Subcutaneous abdominal adipose tissue (tissue), 5 donors: ENCODE measurements at regions not wholly inside any gene's neighbourhood (a gene's known extent, or its start where the extent isn't known, plus 50 kb on each side); places are given as distances from the start of the nearest gene placed in this dataset.
"Not testable (repeated sequence)": the region's sequence is repeated elsewhere in the genome, so short reads cannot be mapped to it uniquely, and the experiment has no call there.

Experiments used
- H3K27ac ChIP-seq: one replicate; pipeline ENCODE4 v1.7.0; 2013; ENCODE audit warnings: low read depth, mild to moderate bottlenecking, inconsistent platforms, low read length, moderate library complexity
- H3K27me3 ChIP-seq, 5 donors: one replicate each; pipeline ENCODE4 v1.7.0; 2013; ENCODE audit warnings: low read length in 5 of 5, inconsistent platforms in 1 of 5; ENCODE audit not compliant: control insufficient read depth in 5 of 5, insufficient read depth in 4 of 5
- H3K36me3 ChIP-seq, 5 donors: one replicate each; pipeline ENCODE4 v1.7.0; 2013; ENCODE audit warnings: low read length in 5 of 5; ENCODE audit not compliant: control insufficient read depth in 5 of 5, insufficient read depth in 5 of 5
- H3K4me1 ChIP-seq, 5 donors: one replicate each; pipeline ENCODE4 v1.7.0; 2013; ENCODE audit warnings: low read length in 5 of 5, mild to moderate bottlenecking in 3 of 5, moderate library complexity in 1 of 5; ENCODE audit not compliant: control insufficient read depth in 5 of 5, insufficient read depth in 5 of 5
- H3K4me3 ChIP-seq, 5 donors: one replicate each; pipeline ENCODE4 v1.7.0; 2013; ENCODE audit warnings: low read length in 5 of 5, low read depth in 1 of 5
- H3K9ac ChIP-seq, 5 donors: one replicate each; pipeline ENCODE4 v1.7.0; 2013; ENCODE audit warnings: low read length in 5 of 5, mild to moderate bottlenecking in 4 of 5, moderate library complexity in 3 of 5
- H3K9me3 ChIP-seq, 5 donors: one replicate each; pipeline ENCODE4 v1.7.0; 2013; ENCODE audit warnings: low read length in 5 of 5; ENCODE audit not compliant: control insufficient read depth in 5 of 5
- donor health status: healthy.
- donor health status: healthy.
- donor health status: healthy.
- donor health status: healthy.
- donor health status: healthy.

DNA sequence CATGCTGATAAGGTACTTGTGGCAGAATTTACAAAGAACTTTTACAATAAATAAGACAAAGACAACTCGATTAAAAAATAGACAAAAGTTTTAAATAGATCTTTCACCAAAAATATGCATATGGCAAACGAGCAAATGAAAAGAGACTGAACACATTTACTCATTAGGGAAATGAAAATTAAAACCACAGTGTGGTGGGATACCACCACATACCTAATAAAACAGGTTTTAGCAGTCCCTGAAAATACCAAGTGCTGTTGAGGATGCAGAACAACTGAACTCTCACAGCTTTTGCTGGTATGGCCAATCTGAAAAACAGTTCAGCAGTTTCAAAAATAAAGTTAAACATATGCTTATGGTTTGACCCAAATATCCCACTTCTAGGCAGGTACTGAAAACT, 205.4 kb upstream of the ADO start:
- Histone ChIP-seq H3K9ac (no peak overlapping the region), H3K36me3 (no peaks in the 10 kb centered on the region), H3K27ac (no peak overlapping the region), H3K9me3 (peaks cover 0 to 10% (median 5%) of the 10 kb centered on the region in 5 donors), H3K27me3 (no peaks in the 10 kb centered on the region), H3K4me3 (no peak overlapping the region), H3K4me1 (peaks cover 0 to 3% (median 0%) of the 10 kb centered on the region in 5 donors)

GRCh38 chr10:62606551-62606950, 198.0 kb upstream of the ADO start:
- H3K4me3 ChIP-seq, H3K9ac ChIP-seq, H3K36me3 ChIP-seq, H3K9me3 ChIP-seq, H3K27me3 ChIP-seq, H3K27ac ChIP-seq, H3K4me1 ChIP-seq: not testable (repeated sequence)

DNA sequence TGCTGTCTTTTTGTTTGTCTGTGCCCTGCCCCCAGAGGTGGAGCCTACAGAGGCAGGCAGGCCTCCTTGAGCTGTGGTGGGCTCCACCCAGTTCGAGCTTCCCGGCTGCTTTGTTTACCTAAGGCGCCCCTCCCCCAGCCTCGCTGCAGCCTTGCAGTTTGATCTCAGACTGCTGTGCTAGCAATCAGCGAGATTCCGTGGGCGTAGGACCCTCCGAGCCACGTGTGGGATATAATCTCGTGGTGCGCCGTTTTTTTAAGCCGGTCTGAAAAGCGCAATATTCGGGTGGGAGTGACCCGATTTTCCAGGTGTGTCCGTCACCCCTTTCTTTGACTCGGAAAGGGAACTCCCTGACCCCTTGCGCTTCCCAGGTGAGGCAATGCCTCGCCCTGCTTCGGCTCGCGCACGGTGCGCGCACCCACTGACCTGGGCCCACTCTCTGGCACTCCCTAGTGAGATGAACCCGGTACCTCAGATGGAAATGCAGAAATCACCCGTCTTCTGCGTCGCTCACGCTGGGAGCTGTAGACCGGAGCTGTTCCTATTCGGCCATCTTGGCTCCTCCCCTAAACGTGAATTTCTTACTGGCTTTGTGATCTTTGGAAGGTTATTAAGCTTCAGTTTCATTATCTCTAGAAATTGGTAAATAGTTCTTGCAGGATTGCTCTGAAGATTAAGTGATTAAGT, 196.2 kb upstream of the ADO start:
- H3K4me1 ChIP-seq, H3K27ac ChIP-seq, H3K4me3 ChIP-seq, H3K27me3 ChIP-seq, H3K9me3 ChIP-seq, H3K9ac ChIP-seq, H3K36me3 ChIP-seq: not testable (repeated sequence)

DNA sequence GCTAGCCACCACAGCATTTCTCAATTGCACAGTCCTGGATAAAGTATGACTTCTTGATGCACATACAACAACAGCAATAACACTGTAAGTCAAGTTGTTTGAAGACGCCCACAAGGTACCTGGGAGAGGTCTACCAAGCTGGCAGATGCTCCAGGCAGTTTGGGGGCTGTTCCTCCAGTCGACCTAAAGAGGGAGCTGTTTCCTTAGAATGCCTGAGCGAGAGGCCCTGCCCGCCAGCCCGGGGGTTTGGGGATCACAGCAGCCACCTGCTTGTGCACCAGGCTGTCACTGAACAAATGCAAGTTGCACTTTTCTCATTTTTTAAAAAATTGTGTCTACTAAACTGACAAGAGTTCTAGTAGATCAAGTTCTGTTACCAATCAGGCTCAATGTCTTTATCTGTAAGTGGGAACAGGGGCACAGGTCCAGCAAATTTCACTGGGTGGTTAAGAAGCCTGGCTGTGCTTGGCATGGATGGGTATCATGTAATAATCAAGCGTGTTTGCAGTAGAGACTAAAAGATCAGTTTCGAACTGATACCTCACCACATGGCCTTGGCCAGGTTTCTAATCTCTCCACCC, 193.8 kb upstream of the ADO start:
- H3K27ac ChIP-seq: no peak overlapping the region
- H3K9ac ChIP-seq: no peak overlapping the region
- no peaks in the 10 kb centered on the region for H3K27me3 ChIP-seq
- H3K9me3 ChIP-seq: no peaks in the 10 kb centered on the region
- no peak overlapping the region for H3K4me3 ChIP-seq
- H3K36me3 ChIP-seq: no peaks in the 10 kb centered on the region
- H3K4me1 ChIP-seq: peaks cover 0 to 3% (median 0%) of the 10 kb centered on the region in 5 donors

DNA sequence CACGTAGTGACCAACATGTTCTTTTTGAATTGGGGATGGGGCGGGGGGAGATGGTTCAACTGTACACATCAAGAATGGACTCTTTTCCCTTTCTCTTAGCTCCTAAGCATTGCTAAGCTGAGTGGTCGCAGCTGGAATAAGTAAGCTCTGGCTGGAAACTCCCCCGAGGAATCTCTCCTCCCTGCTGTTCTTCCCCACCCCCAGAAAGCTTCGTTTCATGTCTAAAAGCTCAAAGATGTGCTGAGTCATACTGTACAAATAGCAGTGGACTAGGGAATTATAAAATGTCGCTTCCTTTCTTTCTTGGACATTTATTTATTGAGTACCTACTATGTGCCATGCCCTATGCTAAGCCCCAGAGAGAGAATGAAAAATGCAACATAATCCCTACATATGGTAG, 191.1 kb upstream of the ADO start:
- Histone ChIP-seq H3K4me1 (peaks cover 0 to 11% (median 3%) of the 10 kb centered on the region in 5 donors), H3K27me3 (no peaks in the 10 kb centered on the region), H3K27ac (no peak overlapping the region), H3K4me3 (no peak overlapping the region), H3K36me3 (no peaks in the 10 kb centered on the region), H3K9me3 (no peaks in the 10 kb centered on the region), H3K9ac (no peak overlapping the region)

DNA sequence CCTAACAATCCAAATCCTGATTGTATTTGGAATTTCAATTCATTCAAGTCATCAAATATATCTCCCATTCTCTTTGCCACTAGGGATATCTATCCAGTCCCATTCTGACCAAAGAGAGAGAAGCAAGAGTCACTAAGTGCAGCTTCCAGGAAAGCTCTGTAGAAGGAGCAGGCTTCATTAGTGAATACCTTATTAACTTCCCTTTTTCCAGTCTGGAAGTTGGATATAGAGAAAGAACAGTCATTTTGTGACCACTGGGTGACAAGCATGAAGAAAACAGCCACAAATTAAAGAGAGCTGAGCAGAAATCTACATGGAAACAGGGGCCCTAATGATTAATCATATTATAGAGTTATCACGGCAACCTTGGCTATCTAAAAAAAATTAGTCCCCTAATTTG, 190.7 kb upstream of the ADO start:
- H3K9me3 ChIP-seq: no peaks in the 10 kb centered on the region
- H3K4me1 ChIP-seq: peaks cover 0 to 14% (median 5%) of the 10 kb centered on the region in 5 donors
- no peak overlapping the region for H3K9ac ChIP-seq
- H3K36me3 ChIP-seq: no peaks in the 10 kb centered on the region
- no peaks in the 10 kb centered on the region for H3K27me3 ChIP-seq
- H3K4me3 ChIP-seq: no peak overlapping the region
- H3K27ac ChIP-seq: no peak overlapping the region

- H3K36me3 ChIP-seq: no peaks in the 10 kb centered on the region
- peaks cover 0 to 18% (median 5%) of the 10 kb centered on the region in 5 donors for H3K4me1 ChIP-seq
- H3K4me3 ChIP-seq: no peak overlapping the region
- no peak overlapping the region for H3K27ac ChIP-seq
- no peak overlapping the region for H3K9ac ChIP-seq
- no peaks in the 10 kb centered on the region for H3K27me3 ChIP-seq
- no peaks in the 10 kb centered on the region for H3K9me3 ChIP-seq
These were observed 189.9 kb upstream of the ADO start for GRCh38 chr10:62614389-62615157.

- H3K4me1 ChIP-seq: peaks cover 0 to 34% (median 6%) of the 10 kb centered on the region in 5 donors
- H3K36me3 ChIP-seq: no peaks in the 10 kb centered on the region
- no peak overlapping the region for H3K27ac ChIP-seq
- H3K27me3 ChIP-seq: no peaks in the 10 kb centered on the region
- H3K9ac ChIP-seq: no peak overlapping the region
- no peaks in the 10 kb centered on the region for H3K9me3 ChIP-seq
- H3K4me3 ChIP-seq: no peak overlapping the region
These were observed 187.5 kb upstream of the ADO start for GRCh38 chr10:62616885-62617590.

DNA sequence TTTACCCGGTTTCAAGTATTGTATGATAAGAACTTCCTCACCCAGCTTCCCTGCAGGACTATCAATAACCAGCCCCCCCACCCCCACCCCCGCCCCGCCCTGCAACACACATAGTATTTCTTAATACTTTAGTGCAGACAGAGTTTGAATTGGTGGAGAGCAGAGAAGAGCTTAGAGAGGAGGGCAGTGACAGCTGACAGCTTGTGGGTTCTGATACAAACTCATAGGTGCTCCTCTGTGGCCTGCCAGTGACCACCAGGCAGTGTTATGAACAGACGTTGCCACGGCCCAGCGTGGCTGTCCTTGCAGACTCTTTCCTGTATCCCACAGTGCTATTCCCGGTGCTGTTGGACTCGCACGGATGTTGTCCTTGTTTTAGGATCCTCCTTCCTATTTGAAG, 186.9 kb upstream of the ADO start:
- H3K27me3 ChIP-seq: no peaks in the 10 kb centered on the region
- H3K36me3 ChIP-seq: no peaks in the 10 kb centered on the region
- peaks cover 0 to 35% (median 6%) of the 10 kb centered on the region in 5 donors for H3K4me1 ChIP-seq
- no peak overlapping the region for H3K4me3 ChIP-seq
- no peak overlapping the region for H3K27ac ChIP-seq
- H3K9ac ChIP-seq: no peak overlapping the region
- no peaks in the 10 kb centered on the region for H3K9me3 ChIP-seq

GRCh38 chr10:62618054-62618453, 186.5 kb upstream of the ADO start:
- Histone ChIP-seq H3K4me3 (no peak overlapping the region), H3K9me3 (no peaks in the 10 kb centered on the region), H3K36me3 (no peaks in the 10 kb centered on the region), H3K9ac (no peak overlapping the region), H3K27me3 (no peaks in the 10 kb centered on the region), H3K4me1 (peaks cover 0 to 35% (median 6%) of the 10 kb centered on the region in 5 donors), H3K27ac (no peak overlapping the region)
